ENCODE measurements at regions not wholly inside any gene's neighbourhood (a gene's known extent, or its start where the extent isn't known, plus 50 kb on each side); places are given as distances from the start of the nearest gene placed in this dataset.

DNA sequence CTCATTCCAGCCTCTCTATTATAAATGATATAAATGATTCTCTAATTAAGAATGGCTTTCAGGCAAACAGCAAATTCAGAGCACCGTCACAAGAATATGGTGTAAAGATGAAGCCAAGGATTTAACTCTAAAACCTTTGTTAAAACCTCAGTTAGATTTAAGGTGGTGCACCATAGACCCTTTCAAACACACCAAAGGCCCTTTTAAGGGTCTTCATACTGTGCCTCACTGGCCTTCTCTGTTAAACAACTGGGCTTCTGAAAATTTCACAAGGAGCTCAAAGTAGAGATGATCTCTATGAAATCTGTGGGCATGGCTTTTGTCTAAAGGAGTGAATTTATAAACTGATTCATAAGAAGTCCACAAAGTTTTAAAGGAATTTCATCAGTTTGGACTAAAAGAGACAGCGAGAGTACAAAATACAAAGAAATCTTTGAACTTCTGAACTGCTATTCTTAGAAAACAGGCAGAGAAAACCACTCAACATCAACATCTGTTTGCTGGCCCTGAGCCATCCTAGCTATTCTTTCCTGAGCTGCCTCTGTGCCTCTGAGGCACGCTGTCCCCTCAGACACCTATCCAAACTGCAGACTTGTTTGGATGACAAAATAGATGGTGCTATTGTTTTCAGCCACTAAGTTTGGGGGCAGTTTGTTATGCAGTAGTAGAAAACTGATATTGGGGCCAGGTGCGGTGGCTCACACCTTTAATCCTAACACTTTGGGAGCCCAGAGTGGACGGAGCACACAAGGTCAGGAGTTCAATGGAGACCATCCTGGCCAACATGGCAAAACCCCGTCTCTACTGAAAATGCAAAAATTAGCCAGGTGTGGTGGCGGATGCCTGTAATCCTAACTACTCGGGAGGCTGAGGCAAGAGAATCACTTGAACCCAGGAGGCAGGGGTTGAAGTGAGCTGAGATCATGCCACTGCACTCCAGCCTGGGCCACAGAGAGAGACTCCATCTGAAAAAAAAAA, 72.9 kb upstream of the MYCN start:
- Histone ChIP-seq H3K27ac (no peak overlapping the region), H4K20me1 (no peaks in the 10 kb centered on the region), H3K36me3 (no peaks in the 10 kb centered on the region), H3K27me3 (no peaks in the 10 kb centered on the region), H3K4me2 (no peak overlapping the region), H3K9me3 (replicated peaks in 1 of 11) (peaks cover 24 to 31% (median 28%) of the 10 kb centered on the region in 11 experiments), H3K9ac (no peak overlapping the region), H3K4me1 (no peaks in the 10 kb centered on the region; a peak in 1 of 20 replicates), H3K4me3 (no peak overlapping the region)
- no peak for TF ChIP-seq Cebpa-rat (IDR thresholded peaks at IDR 0.05)

GRCh38 chr2:15868186-15868585, 72.2 kb upstream of the MYCN start:
- TF ChIP-seq Cebpa-rat (IDR thresholded peaks at IDR 0.05), result no peak
- H3K4me3 ChIP-seq, result no peak overlapping the region

GRCh38 chr2:15868704-15869103, 71.6 kb upstream of the MYCN start:
- Histone ChIP-seq H3K4me2 (no peak overlapping the region), H3K4me1 (no peaks in the 10 kb centered on the region; a peak in 1 of 20 replicates), H3K9ac (no peak overlapping the region), H3K27me3 (no peaks in the 10 kb centered on the region), H3K4me3 (no peak overlapping the region), H3K9me3 (replicated peaks in 1 of 11) (peaks cover 24 to 33% (median 28%) of the 10 kb centered on the region in 11 experiments), H3K36me3 (no peaks in the 10 kb centered on the region), H3K27ac (no peak overlapping the region), H4K20me1 (no peaks in the 10 kb centered on the region)
- no peak for TF ChIP-seq Cebpa-rat (IDR thresholded peaks at IDR 0.05)

More at GRCh38 chr2:15868186-15868585, 72.2 kb upstream of the MYCN start:
- Histone ChIP-seq H3K4me2 (no peak overlapping the region), H4K20me1 (no peaks in the 10 kb centered on the region), H3K36me3 (no peaks in the 10 kb centered on the region), H3K9me3 (replicated peaks in 1 of 11) (peaks cover 24 to 33% (median 28%) of the 10 kb centered on the region in 11 experiments), H3K27me3 (no peaks in the 10 kb centered on the region), H3K4me1 (no peaks in the 10 kb centered on the region; a peak in 1 of 20 replicates), H3K27ac (no peak overlapping the region), H3K9ac (no peak overlapping the region)

DNA sequence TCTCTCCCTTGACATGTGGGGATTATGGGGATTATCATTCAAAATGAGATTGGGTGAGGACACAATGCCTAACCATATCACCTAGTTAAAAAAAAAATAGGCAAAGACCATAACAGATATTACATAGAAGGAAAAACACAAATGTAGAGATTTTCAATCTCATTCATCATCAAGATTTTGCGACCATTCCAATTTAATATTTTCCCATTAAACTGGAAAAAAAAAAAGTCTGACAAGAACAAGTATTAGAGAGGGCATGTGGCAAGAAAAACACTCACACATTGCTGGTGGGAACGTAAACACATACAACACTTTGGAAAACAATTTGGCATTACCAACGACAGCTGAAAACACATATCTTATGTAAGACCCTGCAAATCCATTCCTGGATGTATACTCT, 71.0 kb upstream of the MYCN start:
- Histone ChIP-seq H4K20me1 (no peaks in the 10 kb centered on the region), H3K4me3 (no peak overlapping the region), H3K4me1 (no peaks in the 10 kb centered on the region; a peak in 1 of 20 replicates), H3K27me3 (no peaks in the 10 kb centered on the region), H3K9ac (no peak overlapping the region), H3K36me3 (no peaks in the 10 kb centered on the region), H3K27ac (no peak overlapping the region), H3K4me2 (no peak overlapping the region), H3K9me3 (replicated peaks in 1 of 11) (peaks cover 24 to 33% (median 28%) of the 10 kb centered on the region in 11 experiments)
- no peak for TF ChIP-seq Cebpa-rat (IDR thresholded peaks at IDR 0.05)

DNA sequence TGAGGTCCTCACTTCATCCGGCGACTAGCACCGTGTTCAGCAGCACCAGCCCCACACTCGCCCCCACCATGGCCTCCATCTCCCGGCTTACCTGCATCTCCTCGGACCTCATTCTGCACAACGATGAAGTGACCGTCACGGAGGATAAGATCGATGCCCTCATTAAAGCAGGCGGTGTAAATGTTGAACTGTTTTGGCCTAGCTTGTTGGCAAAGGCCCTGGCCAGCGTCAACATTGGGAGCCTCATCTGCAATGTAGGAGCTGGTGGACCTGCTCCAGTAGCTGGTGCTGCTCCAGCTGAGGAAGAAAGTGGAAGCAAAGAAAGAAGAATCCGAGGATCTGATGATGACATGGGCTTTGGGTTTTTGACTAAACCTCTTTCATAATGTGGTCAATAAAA, 70.5 kb upstream of the MYCN start:
- H3K9ac ChIP-seq, result no peak overlapping the region
- no peaks in the 10 kb centered on the region; a peak in 1 of 20 replicates for H3K4me1 ChIP-seq
- peaks cover 24 to 33% (median 28%) of the 10 kb centered on the region in 11 experiments for H3K9me3 ChIP-seq (replicated peaks in 1 of 11)
- no peaks in the 10 kb centered on the region for H3K36me3 ChIP-seq
- H3K27me3 ChIP-seq, result no peaks in the 10 kb centered on the region
- no peaks in the 10 kb centered on the region for H4K20me1 ChIP-seq
- no peak for TF ChIP-seq Cebpa-rat (IDR thresholded peaks at IDR 0.05)
- H3K4me3 ChIP-seq, result no peak overlapping the region
- no peak overlapping the region for H3K4me2 ChIP-seq
- H3K27ac ChIP-seq, result no peak overlapping the region

DNA sequence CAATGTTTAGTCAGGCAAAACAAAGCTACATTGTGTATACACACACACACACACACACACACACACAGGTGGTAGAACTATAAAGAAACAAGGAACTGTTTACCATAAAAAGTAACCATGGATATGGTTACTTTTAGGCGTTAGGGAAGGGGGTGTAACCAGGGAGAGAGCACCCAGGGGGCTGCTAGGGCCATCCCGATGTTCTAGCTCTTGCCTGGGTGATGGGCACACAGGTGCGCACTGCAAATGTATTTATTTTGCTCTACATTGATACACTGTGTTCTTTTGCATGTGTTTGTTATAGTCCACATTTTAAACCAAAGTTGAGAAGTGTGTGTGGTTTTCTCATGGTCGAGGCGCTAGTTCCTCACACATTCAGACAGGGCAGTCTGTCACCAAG, 69.8 kb upstream of the MYCN start:
- Histone ChIP-seq H3K4me3 (no peak overlapping the region), H3K27ac (no peak overlapping the region), H3K4me2 (no peak overlapping the region), H3K36me3 (no peaks in the 10 kb centered on the region), H4K20me1 (no peaks in the 10 kb centered on the region), H3K27me3 (no peaks in the 10 kb centered on the region), H3K9ac (no peak overlapping the region), H3K4me1 (no peaks in the 10 kb centered on the region; a peak in 1 of 20 replicates), H3K9me3 (replicated peaks in 1 of 11) (peaks cover 24 to 33% (median 28%) of the 10 kb centered on the region in 11 experiments)
- no peak for TF ChIP-seq Cebpa-rat (IDR thresholded peaks at IDR 0.05)

DNA sequence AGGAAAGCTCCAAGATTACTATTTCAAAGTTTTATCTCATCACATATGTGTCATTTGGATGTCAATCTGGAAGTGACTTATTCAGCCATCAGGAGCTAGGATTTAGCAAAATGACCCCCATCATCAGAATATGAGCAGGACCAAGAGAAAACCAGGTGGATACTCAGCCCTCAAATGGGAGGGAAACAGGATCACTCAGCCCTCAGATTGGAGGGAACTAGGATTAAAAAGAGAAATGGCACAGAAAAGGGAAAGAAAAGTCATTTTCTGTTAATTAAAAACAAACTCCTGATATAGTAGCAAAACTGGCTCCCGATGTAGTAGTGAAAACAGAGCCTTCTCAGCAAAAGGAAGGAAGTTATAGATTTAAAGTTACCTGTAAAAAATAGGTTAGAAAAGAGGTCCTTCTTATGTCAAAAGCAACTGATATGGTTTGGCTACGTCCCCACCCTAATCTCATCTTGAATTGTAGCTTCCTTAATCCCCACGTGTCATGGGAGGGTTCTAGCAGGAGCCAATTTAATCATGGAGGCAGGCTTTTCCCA, 69.0 kb upstream of the MYCN start:
- Histone ChIP-seq H4K20me1 (no peaks in the 10 kb centered on the region), H3K27ac (no peak overlapping the region), H3K36me3 (no peaks in the 10 kb centered on the region), H3K4me3 (no peak overlapping the region), H3K4me1 (no peaks in the 10 kb centered on the region; a peak in 1 of 20 replicates), H3K9ac (no peak overlapping the region), H3K27me3 (no peaks in the 10 kb centered on the region), H3K4me2 (no peak overlapping the region), H3K9me3 (replicated peaks in 1 of 11) (peaks cover 24 to 33% (median 28%) of the 10 kb centered on the region in 11 experiments)
- no peak for TF ChIP-seq Cebpa-rat (IDR thresholded peaks at IDR 0.05)

DNA sequence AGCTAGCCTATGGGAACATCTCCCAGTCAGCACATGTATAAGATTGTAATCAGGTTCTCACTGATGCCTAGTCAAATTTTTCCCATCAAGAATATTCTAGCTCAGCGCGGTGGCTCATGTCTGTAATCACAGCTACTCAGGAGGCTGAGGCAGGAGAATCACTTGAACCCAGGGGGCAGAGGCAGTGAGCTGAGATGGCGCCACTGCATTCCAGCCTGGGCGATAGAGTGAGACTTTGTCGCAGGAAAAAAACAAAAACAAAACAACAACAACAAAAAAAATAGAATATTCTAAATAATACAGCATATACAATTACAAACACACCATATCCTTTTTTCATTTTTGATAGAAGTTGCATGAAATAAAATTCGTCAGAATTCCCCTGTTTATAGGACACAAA, 67.5 kb upstream of the MYCN start:
- Histone ChIP-seq H3K9me3 (replicated peaks in 1 of 11) (peaks cover 17 to 33% (median 23%) of the 10 kb centered on the region in 11 experiments), H3K36me3 (no peaks in the 10 kb centered on the region), H4K20me1 (no peaks in the 10 kb centered on the region), H3K4me3 (no peak overlapping the region), H3K9ac (no peak overlapping the region), H3K4me2 (no peak overlapping the region), H3K4me1 (no peaks in the 10 kb centered on the region; a peak in 1 of 20 replicates), H3K27me3 (no peaks in the 10 kb centered on the region), H3K27ac (no peak overlapping the region)
- no peak for TF ChIP-seq Cebpa-rat (IDR thresholded peaks at IDR 0.05)

DNA sequence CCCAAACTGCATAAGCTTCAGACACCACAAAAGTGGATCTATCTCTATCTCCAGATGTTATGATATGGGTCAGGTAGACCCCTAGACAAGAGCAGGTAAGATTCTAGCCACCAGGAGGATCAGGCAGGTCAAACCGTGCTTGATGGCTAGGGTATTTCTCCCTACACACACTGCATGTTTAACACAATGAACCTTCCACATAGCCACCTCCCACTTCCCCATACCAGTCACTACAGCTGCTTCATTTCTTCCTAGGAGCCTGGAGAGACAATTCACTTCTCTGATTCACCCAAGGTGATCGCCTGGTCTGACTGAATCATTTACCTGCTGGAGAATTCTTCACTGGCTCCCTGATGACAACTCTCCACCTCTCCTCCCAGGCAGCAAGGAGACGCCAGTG, 66.0 kb upstream of the MYCN start:
- H3K27me3 ChIP-seq, result no peaks in the 10 kb centered on the region
- no peak for TF ChIP-seq Cebpa-rat (IDR thresholded peaks at IDR 0.05)

More for the DNA sequence above, 66.0 kb upstream of the MYCN start:
- H3K9ac ChIP-seq, result no peak overlapping the region
- no peaks in the 10 kb centered on the region; a peak in 1 of 20 replicates for H3K4me1 ChIP-seq
- no peak overlapping the region for H3K4me3 ChIP-seq
- no peaks in the 10 kb centered on the region for H4K20me1 ChIP-seq
- peaks cover 16 to 31% (median 23%) of the 10 kb centered on the region in 11 experiments for H3K9me3 ChIP-seq (replicated peaks in 1 of 11)
- H3K36me3 ChIP-seq, result no peaks in the 10 kb centered on the region
- no peak overlapping the region for H3K4me2 ChIP-seq
- H3K27ac ChIP-seq, result no peak overlapping the region
